OCI-LY3 (cell line): ENCODE measurements at regions not wholly inside any gene's neighbourhood (a gene's known extent, or its start where the extent isn't known, plus 50 kb on each side); places are given as distances from the start of the nearest gene placed in this dataset.

Source experiments
- H2AFZ ChIP-seq: fragments of 200-600, 300-600 bp; shearing (Covaris generic); 2 replicates; pipeline ENCODE4 v1.6.0; 2014; ENCODE audit warnings: antibody characterized with exemption, low read depth, low read length
- H3K27ac ChIP-seq: fragments of 200-600, 300-600 bp; sonication (generic); 2 replicates; pipeline ENCODE4 v1.5.1; 2014; ENCODE audit warnings: mild to moderate bottlenecking, low read length, moderate library complexity, mixed read lengths
- H3K27me3 ChIP-seq: fragments of 200-600, 300-600 bp; sonication (generic); 2 replicates; pipeline ENCODE4 v1.6.1; 2014; ENCODE audit warnings: low read depth, low read length, mixed read lengths
- H3K36me3 ChIP-seq: fragments of 200-600, 300-600 bp; sonication (generic); replicated peaks from 2 replicates; pipeline ENCODE3; 2014; ENCODE audit warnings: low read depth, low read length, mixed read lengths
- H3K4me1 ChIP-seq: fragments of 300-600, 200-600 bp; sonication (generic); 2 replicates; pipeline ENCODE4 v1.6.1; 2014; ENCODE audit warnings: low read length, mixed read lengths
- H3K4me2 ChIP-seq: fragments of 200-600, 300-600 bp; sonication (generic); 2 replicates; pipeline ENCODE4 v1.6.1; 2014; ENCODE audit warnings: low read length, mixed read lengths
- H3K4me3 ChIP-seq: fragments of 300-600, 200-600 bp; sonication (generic); 2 replicates; pipeline ENCODE4 v1.5.1; 2014; ENCODE audit warnings: antibody characterized with exemption, mild to moderate bottlenecking, low read length, moderate library complexity
- H3K79me2 ChIP-seq: fragments of 300-600, 200-600 bp; shearing (Covaris generic); 2 replicates; pipeline ENCODE4 v1.6.1; 2014; ENCODE audit warnings: mild to moderate bottlenecking, low read length, mixed read lengths
- H3K9ac ChIP-seq: fragments of 300-600, 200-600 bp; shearing (Covaris generic); 2 replicates; pipeline ENCODE4 v1.6.0; 2014; ENCODE audit warnings: mild to moderate bottlenecking, low read length, moderate library complexity
- H3K9me3 ChIP-seq: fragments of 200-600, 300-600 bp; shearing (Covaris generic); 2 replicates; pipeline ENCODE4 v1.6.1; 2014; ENCODE audit warnings: low read length, mixed read lengths; ENCODE audit not compliant: insufficient read depth
- H4K20me1 ChIP-seq: fragments of 200-600, 300-600 bp; sonication (generic); 2 replicates; pipeline ENCODE4 v1.6.1; 2016; ENCODE audit warnings: low read length, mixed read lengths; ENCODE audit not compliant: insufficient read depth
- CTCF ChIP-seq: fragments of 200-600, 300-600 bp; sonication (generic); IDR thresholded peaks from 2 replicates; pipeline ENCODE4 v1.5.1; 2014; ENCODE audit warnings: antibody characterized with exemption, low read length, low read depth
- EZH2phosphoT487 ChIP-seq: fragments of 200-600 bp; shearing (Covaris generic); IDR thresholded peaks from 2 replicates; pipeline ENCODE4 v1.6.1; 2018; ENCODE audit warnings: antibody characterized with exemption, mixed run types, low read depth

GRCh38 chr4:133493241-133493640, 344.1 kb downstream of the PCDH10 start:
- Histone ChIP-seq H3K9me3 (no peaks in the 10 kb centered on the region), H3K4me3 (no peak overlapping the region), H3K79me2 (no peaks in the 10 kb centered on the region), H2AFZ (no peak overlapping the region), H3K27ac (no peak overlapping the region), H3K4me2 (no peak overlapping the region), H4K20me1 (no peaks in the 10 kb centered on the region), H3K36me3 (no peaks in the 10 kb centered on the region), H3K9ac (no peak overlapping the region), H3K4me1 (no peaks in the 10 kb centered on the region), H3K27me3 (no peaks in the 10 kb centered on the region)
- TF ChIP-seq EZH2phosphoT487 (no peak), CTCF (no peak)

GRCh38 chr4:133484287-133484686, 335.2 kb downstream of the PCDH10 start:
- TF ChIP-seq EZH2phosphoT487 (no peak), CTCF (no peak)
- Histone ChIP-seq H4K20me1 (no peaks in the 10 kb centered on the region), H2AFZ (peak overlapping the region; percentile 9; the same call in 1 of the 2 replicates), H3K79me2 (no peaks in the 10 kb centered on the region), H3K9me3 (no peaks in the 10 kb centered on the region), H3K36me3 (no peaks in the 10 kb centered on the region), H3K4me1 (no peaks in the 10 kb centered on the region), H3K4me2 (no peak overlapping the region), H3K4me3 (no peak overlapping the region), H3K27me3 (no peaks in the 10 kb centered on the region), H3K9ac (no peak overlapping the region), H3K27ac (no peak overlapping the region)

- TF ChIP-seq CTCF (peak; percentile 57), EZH2phosphoT487 (no peak)
- Histone ChIP-seq H3K9me3 (no peaks in the 10 kb centered on the region), H4K20me1 (no peaks in the 10 kb centered on the region), H3K27ac (no peak overlapping the region), H3K79me2 (no peaks in the 10 kb centered on the region), H3K4me3 (no peak overlapping the region), H3K9ac (no peak overlapping the region), H3K4me2 (no peak overlapping the region), H2AFZ (peak overlapping the region; percentile 9), H3K4me1 (no peaks in the 10 kb centered on the region), H3K36me3 (no peaks in the 10 kb centered on the region), H3K27me3 (no peaks in the 10 kb centered on the region)
Measured at GRCh38 chr4:133483600-133484246, 334.6 kb downstream of the PCDH10 start.

GRCh38 chr4:133476063-133476462, 327.0 kb downstream of the PCDH10 start:
- Histone ChIP-seq H3K4me1 (no peaks in the 10 kb centered on the region), H2AFZ (no peak overlapping the region), H3K4me2 (no peak overlapping the region), H3K79me2 (no peaks in the 10 kb centered on the region), H3K27ac (no peak overlapping the region), H3K27me3 (no peaks in the 10 kb centered on the region), H3K9ac (no peak overlapping the region), H4K20me1 (no peaks in the 10 kb centered on the region), H3K4me3 (no peak overlapping the region), H3K36me3 (no peaks in the 10 kb centered on the region), H3K9me3 (no peaks in the 10 kb centered on the region)
- no peak for TF ChIP-seq CTCF
- TF ChIP-seq EZH2phosphoT487, result no peak
